H9 (cell line): ENCODE measurements at regions not wholly inside any gene's neighbourhood (a gene's known extent, or its start where the extent isn't known, plus 50 kb on each side); places are given as distances from the start of the nearest gene placed in this dataset.

Source experiments
- DNase-seq: peaks from one replicate; pipeline ENCODE4 v3.0.0-alpha.2; 2017
- H2AFZ ChIP-seq: one replicate; pipeline ENCODE4 v1.6.1; 2013; ENCODE audit warnings: mild to moderate bottlenecking, low read length, control low read depth, moderate library complexity
- H2AK5ac ChIP-seq: 2 replicates; pipeline ENCODE4 v1.6.1; 2013; ENCODE audit warnings: low read length, control low read depth, mixed read lengths; ENCODE audit not compliant: insufficient read length
- H2BK120ac ChIP-seq: one replicate; pipeline ENCODE4 v1.6.1; 2013; ENCODE audit warnings: low read depth, mild to moderate bottlenecking, low read length, control low read depth, inconsistent platforms; ENCODE audit not compliant: poor library complexity, severe bottlenecking
- H2BK12ac ChIP-seq: 2 replicates; pipeline ENCODE4 v1.6.1; 2013; ENCODE audit warnings: low read length, control low read depth, mixed read lengths, low read depth; ENCODE audit not compliant: insufficient read length
- H2BK15ac ChIP-seq: 2 replicates; pipeline ENCODE4 v1.6.1; 2013; ENCODE audit warnings: low read depth, low read length, control low read depth
- H2BK20ac ChIP-seq: one replicate; pipeline ENCODE4 v1.6.1; 2013; ENCODE audit warnings: low read depth, mild to moderate bottlenecking, low read length, control low read depth, inconsistent platforms; ENCODE audit not compliant: poor library complexity, severe bottlenecking
- H2BK5ac ChIP-seq: 2 replicates; pipeline ENCODE4 v1.6.1; 2013; ENCODE audit warnings: low read length, control low read depth, mixed read lengths; ENCODE audit not compliant: insufficient read length
- H3K14ac ChIP-seq: 2 replicates; pipeline ENCODE4 v1.6.1; 2013; ENCODE audit warnings: low read length, control low read depth; ENCODE audit not compliant: insufficient read depth
- H3K18ac ChIP-seq: 2 replicates; pipeline ENCODE4 v1.6.1; 2013; ENCODE audit warnings: low read depth, mild to moderate bottlenecking, mixed read lengths, low read length, control low read depth; ENCODE audit not compliant: insufficient read length
- H3K23ac ChIP-seq: 2 replicates; pipeline ENCODE4 v1.6.1; 2013; ENCODE audit warnings: low read length, control low read depth, mixed read lengths, low read depth; ENCODE audit not compliant: insufficient read length
- H3K23me2 ChIP-seq: 2 replicates; pipeline ENCODE4 v1.6.1; 2013; ENCODE audit warnings: low read depth, mild to moderate bottlenecking, mixed read lengths, low read length, control low read depth; ENCODE audit not compliant: insufficient read length, poor library complexity, severe bottlenecking
- H3K27ac ChIP-seq: 2 replicates; pipeline ENCODE4 v1.5.1; 2013; ENCODE audit warnings: low read length, control low read depth, mixed read lengths, low read depth; ENCODE audit not compliant: insufficient read length
- H3K27me3 ChIP-seq: 2 replicates; pipeline ENCODE4 v1.6.1; 2013; ENCODE audit warnings: low read length, control low read depth, inconsistent platforms; ENCODE audit not compliant: insufficient read depth
- H3K4ac ChIP-seq: 2 replicates; pipeline ENCODE4 v1.6.1; 2013; ENCODE audit warnings: low read depth, mild to moderate bottlenecking, control low read depth, inconsistent platforms, low read length, moderate library complexity
- H3K4me1 ChIP-seq: 2 replicates; pipeline ENCODE4 v1.6.1; 2013; ENCODE audit warnings: low read length, control low read depth, inconsistent platforms; ENCODE audit not compliant: insufficient read depth
- H3K4me2 ChIP-seq: 2 replicates; pipeline ENCODE4 v1.6.1; 2013; ENCODE audit warnings: low read length, control low read depth, mixed read lengths; ENCODE audit not compliant: insufficient read length, insufficient read depth
- H3K56ac ChIP-seq: 2 replicates; pipeline ENCODE4 v1.6.1; 2013; ENCODE audit warnings: low read depth, mild to moderate bottlenecking, mixed read lengths, low read length, control low read depth; ENCODE audit not compliant: insufficient read length
- H3K79me1 ChIP-seq: 2 replicates; pipeline ENCODE4 v1.6.1; 2013; ENCODE audit warnings: low read depth, mild to moderate bottlenecking, moderate library complexity, low read length, control low read depth, inconsistent platforms; ENCODE audit not compliant: insufficient read depth, poor library complexity, severe bottlenecking
- H3K79me2 ChIP-seq: 2 replicates; pipeline ENCODE4 v1.6.1; 2013; ENCODE audit warnings: low read length, control low read depth, inconsistent platforms; ENCODE audit not compliant: insufficient read depth
- H3K9ac ChIP-seq: 2 replicates; pipeline ENCODE4 v1.6.1; 2013; ENCODE audit warnings: low read length, control low read depth, mixed read lengths; ENCODE audit not compliant: insufficient read length; ENCODE audit errors: extremely low read depth
- H3K9me3 ChIP-seq: one replicate; pipeline ENCODE4 v1.6.1; 2013; ENCODE audit warnings: low read depth, low read length, inconsistent platforms; ENCODE audit not compliant: control insufficient read depth
- H3T11ph ChIP-seq: one replicate; pipeline ENCODE4 v1.6.1; 2013; ENCODE audit warnings: mild to moderate bottlenecking, low read length, control low read depth, inconsistent platforms
- H4K20me1 ChIP-seq: one replicate; pipeline ENCODE4 v1.6.1; 2013; ENCODE audit not compliant: control insufficient read depth, insufficient read length, insufficient read depth
- H4K5ac ChIP-seq: 2 replicates; pipeline ENCODE4 v1.6.1; 2013; ENCODE audit warnings: low read depth, mild to moderate bottlenecking, mixed read lengths, low read length, control low read depth; ENCODE audit not compliant: insufficient read length
- H4K8ac ChIP-seq: replicated peaks from 2 replicates; pipeline ENCODE4 v1.6.1; 2013; ENCODE audit warnings: low read length, control low read depth, mixed read lengths, low read depth; ENCODE audit not compliant: insufficient read length
- H4K91ac ChIP-seq: 2 replicates; pipeline ENCODE4 v1.6.1; 2013; ENCODE audit warnings: low read depth, mild to moderate bottlenecking, moderate library complexity, mixed read lengths, low read length, control low read depth; ENCODE audit not compliant: insufficient read length
- H3K27ac Mint-ChIP-seq, 3 experiments: 2 replicates in 2 of 3; 3 replicates in 1 of 3; pipeline ENCODE4 v1.8.0; 2020 to 2021; ENCODE audit warnings: mixed read lengths in 3 of 3, mild to moderate bottlenecking in 1 of 3, moderate library complexity in 1 of 3
- H3K27me3 Mint-ChIP-seq: 2 replicates; pipeline ENCODE4 v1.8.0; 2021; ENCODE audit warnings: low read depth, mild to moderate bottlenecking, moderate library complexity, mixed read lengths
- H3K36me3 Mint-ChIP-seq, 3 experiments: 2 replicates in 2 of 3; 3 replicates in 1 of 3; pipeline ENCODE4 v1.8.0; 2020 to 2021; ENCODE audit warnings: low read depth in 3 of 3, mixed read lengths in 3 of 3; ENCODE audit not compliant: insufficient read depth in 1 of 3
- H3K4me1 Mint-ChIP-seq, 2 experiments: 2 replicates each; pipeline ENCODE4 v1.8.0; 2020; ENCODE audit warnings: mixed read lengths in 2 of 2
- H3K4me3 Mint-ChIP-seq, 2 experiments: 2 replicates in 1 of 2; 3 replicates in 1 of 2; pipeline ENCODE4 v1.8.0; 2020 to 2021; ENCODE audit warnings: mild to moderate bottlenecking in 2 of 2, mixed read lengths in 2 of 2, moderate library complexity in 1 of 2
- H3K9me3 Mint-ChIP-seq, 2 experiments: 2 replicates in 1 of 2; 3 replicates in 1 of 2; pipeline ENCODE4 v1.8.0; 2020; ENCODE audit warnings: mild to moderate bottlenecking in 2 of 2, mixed read lengths in 2 of 2, moderate library complexity in 1 of 2
- CTCF ChIP-seq: fragments of 200-600 bp; sonication (generic); conservative IDR thresholded peaks from 3 replicates; pipeline ENCODE4 v1.8.0; 2021; ENCODE audit warnings: antibody characterized with exemption, mild to moderate bottlenecking

GRCh38 chr1:189908113-189908512, 569.6 kb downstream of the BRINP3 start:
- Mint-ChIP-seq H3K4me1 (no peaks in the 10 kb centered on the region), H3K27ac (no peak overlapping the region), H3K27me3 (no peaks in the 10 kb centered on the region), H3K9me3 (no peaks in the 10 kb centered on the region), H3K4me3 (no peak overlapping the region), H3K36me3 (no peaks in the 10 kb centered on the region)
- Histone ChIP-seq H2BK15ac (no peak overlapping the region), H3K27ac (no peak overlapping the region), H3K4me2 (no peak overlapping the region), H3K9ac (no peak overlapping the region), H3K23me2 (no peaks in the 10 kb centered on the region), H2BK12ac (no peak overlapping the region), H2BK20ac (no peak overlapping the region), H3K14ac (no peak overlapping the region), H3K27me3 (no peaks in the 10 kb centered on the region), H4K8ac (no peak overlapping the region), H3K4me1 (no peaks in the 10 kb centered on the region), H2AK5ac (no peak overlapping the region), H3K23ac (no peak overlapping the region), H3K79me1 (no peaks in the 10 kb centered on the region), H2AFZ (no peak overlapping the region), H3K79me2 (no peaks in the 10 kb centered on the region), H4K91ac (no peak overlapping the region), H3K4ac (no peak overlapping the region), H4K5ac (no peak overlapping the region), H3K9me3 (no peaks in the 10 kb centered on the region), H2BK5ac (no peak overlapping the region), H3K18ac (no peak overlapping the region), H4K20me1 (no peaks in the 10 kb centered on the region), H2BK120ac (no peak overlapping the region), H3K56ac (no peak overlapping the region), H3T11ph (no peak overlapping the region)
- DNase-seq = no peak
- no peak for TF ChIP-seq CTCF
